ENCODE measurements at regions not wholly inside any gene's neighbourhood (a gene's known extent, or its start where the extent isn't known, plus 50 kb on each side); places are given as distances from the start of the nearest gene placed in this dataset.

GRCh38 chr3:24905266-24905665, 410.6 kb upstream of the THRB start:
- Histone ChIP-seq H3K4me2 (no peak overlapping the region), H4K20me1 (ENCODE audit: insufficient read depth) (no peaks in the 10 kb centered on the region), H3K36me3 (ENCODE audit: insufficient read depth) (no peaks in the 10 kb centered on the region), H3K27ac (no peak overlapping the region), H3K4me3 (IDR thresholded peaks at IDR 0.05; ENCODE audit: insufficient read depth, low read depth, low read length) (no peak overlapping the region), H2AFZ (ENCODE audit: low read depth) (no peak overlapping the region), H3K4me1 (ENCODE audit: low read depth, poor library complexity, severe bottlenecking) (no peaks in the 10 kb centered on the region), H3K27me3 (ENCODE audit: insufficient read depth, low read depth) (no peaks in the 10 kb centered on the region), H3K79me2 (ENCODE audit: insufficient read depth, low read depth) (no peaks in the 10 kb centered on the region), H3K9ac (no peak overlapping the region)
- no peak for TF ChIP-seq CTCF (conservative IDR thresholded peaks at IDR 0.05; ENCODE audit: low read depth, low read length)

- no peaks in the 10 kb centered on the region for H3K79me2 ChIP-seq (ENCODE audit: insufficient read depth, low read depth)
- no peaks in the 10 kb centered on the region for H3K4me1 ChIP-seq (ENCODE audit: low read depth, poor library complexity, severe bottlenecking)
- TF ChIP-seq CTCF (conservative IDR thresholded peaks at IDR 0.05; ENCODE audit: low read depth, low read length), result no peak
- H3K27me3 ChIP-seq (ENCODE audit: insufficient read depth, low read depth), result no peaks in the 10 kb centered on the region
- H2AFZ ChIP-seq (ENCODE audit: low read depth), result no peak overlapping the region
- no peaks in the 10 kb centered on the region for H4K20me1 ChIP-seq (ENCODE audit: insufficient read depth)
- no peak overlapping the region for H3K9ac ChIP-seq
- H3K36me3 ChIP-seq (ENCODE audit: insufficient read depth), result no peaks in the 10 kb centered on the region
- H3K27ac ChIP-seq, result no peak overlapping the region
- H3K4me3 ChIP-seq (IDR thresholded peaks at IDR 0.05; ENCODE audit: insufficient read depth, low read depth, low read length), result no peak overlapping the region
- H3K4me2 ChIP-seq, result no peak overlapping the region
Observed at GRCh38 chr3:24907106-24907505, 412.5 kb upstream of the THRB start.

- no peak overlapping the region for H3K9ac ChIP-seq
- TF ChIP-seq CTCF (conservative IDR thresholded peaks at IDR 0.05; ENCODE audit: low read depth, low read length), result no peak
- H3K4me3 ChIP-seq (IDR thresholded peaks at IDR 0.05; ENCODE audit: insufficient read depth, low read depth, low read length), result no peak overlapping the region
- H4K20me1 ChIP-seq (ENCODE audit: insufficient read depth), result no peaks in the 10 kb centered on the region
- no peaks in the 10 kb centered on the region for H3K79me2 ChIP-seq (ENCODE audit: insufficient read depth, low read depth)
- H3K4me2 ChIP-seq, result no peak overlapping the region
- no peaks in the 10 kb centered on the region for H3K36me3 ChIP-seq (ENCODE audit: insufficient read depth)
- no peaks in the 10 kb centered on the region for H3K27me3 ChIP-seq (ENCODE audit: insufficient read depth, low read depth)
- no peaks in the 10 kb centered on the region for H3K4me1 ChIP-seq (ENCODE audit: low read depth, poor library complexity, severe bottlenecking)
- no peak overlapping the region for H3K27ac ChIP-seq
- H2AFZ ChIP-seq (ENCODE audit: low read depth), result no peak overlapping the region
Observed at GRCh38 chr3:24911076-24911475, 416.4 kb upstream of the THRB start.

GRCh38 chr3:24915639-24916038, 421.0 kb upstream of the THRB start:
- H3K27ac ChIP-seq, result no peak overlapping the region
- no peak overlapping the region for H3K9ac ChIP-seq
- H4K20me1 ChIP-seq (ENCODE audit: insufficient read depth), result no peaks in the 10 kb centered on the region
- no peaks in the 10 kb centered on the region for H3K79me2 ChIP-seq (ENCODE audit: insufficient read depth, low read depth)
- H3K4me2 ChIP-seq, result no peak overlapping the region
- no peaks in the 10 kb centered on the region for H3K27me3 ChIP-seq (ENCODE audit: insufficient read depth, low read depth)
- no peak overlapping the region for H2AFZ ChIP-seq (ENCODE audit: low read depth)
- no peaks in the 10 kb centered on the region for H3K4me1 ChIP-seq (ENCODE audit: low read depth, poor library complexity, severe bottlenecking)
- H3K36me3 ChIP-seq (ENCODE audit: insufficient read depth), result no peaks in the 10 kb centered on the region
- no peak overlapping the region for H3K4me3 ChIP-seq (IDR thresholded peaks at IDR 0.05; ENCODE audit: insufficient read depth, low read depth, low read length)
- TF ChIP-seq CTCF (conservative IDR thresholded peaks at IDR 0.05; ENCODE audit: low read depth, low read length), result no peak

GRCh38 chr3:24917908-24918307, 423.3 kb upstream of the THRB start:
- Histone ChIP-seq H3K27ac (no peak overlapping the region), H3K4me2 (no peak overlapping the region), H3K27me3 (ENCODE audit: insufficient read depth, low read depth) (no peaks in the 10 kb centered on the region), H3K36me3 (ENCODE audit: insufficient read depth) (no peaks in the 10 kb centered on the region), H2AFZ (ENCODE audit: low read depth) (no peak overlapping the region), H3K79me2 (ENCODE audit: insufficient read depth, low read depth) (no peaks in the 10 kb centered on the region), H3K4me3 (IDR thresholded peaks at IDR 0.05; ENCODE audit: insufficient read depth, low read depth, low read length) (no peak overlapping the region), H3K9ac (no peak overlapping the region), H3K4me1 (ENCODE audit: low read depth, poor library complexity, severe bottlenecking) (no peaks in the 10 kb centered on the region), H4K20me1 (ENCODE audit: insufficient read depth) (no peaks in the 10 kb centered on the region)
- TF ChIP-seq CTCF (conservative IDR thresholded peaks at IDR 0.05; ENCODE audit: low read depth, low read length), result no peak

All from KMS-11 (cell line).